Retina (tissue), 1 donor: ENCODE measurements at regions not wholly inside any gene's neighbourhood (a gene's known extent, or its start where the extent isn't known, plus 50 kb on each side); places are given as distances from the start of the nearest gene placed in this dataset.

ENCODE experiments used
- DNase-seq: peaks from one replicate; pipeline ENCODE4 v3.0.0-alpha.2; 2016

- DNase-seq, result no peak
Observed at GRCh38 chr2:118658596-118659198, 188.8 kb downstream of the EN1 start.

- no peak for DNase-seq
Observed at GRCh38 chr2:118657466-118657865, 190.0 kb downstream of the EN1 start.

GRCh38 chr2:118654945-118655344, 192.5 kb downstream of the EN1 start:
- DNase-seq, result no peak

GRCh38 chr2:118650327-118650726, 197.1 kb downstream of the EN1 start:
- no peak for DNase-seq

GRCh38 chr2:118645876-118646275, 201.6 kb downstream of the EN1 start:
- DNase-seq, result no peak

GRCh38 chr2:118644190-118644589, 203.3 kb downstream of the EN1 start:
- no peak for DNase-seq

GRCh38 chr2:118643294-118643693, 204.2 kb downstream of the EN1 start:
- DNase-seq, result no peak

DNA sequence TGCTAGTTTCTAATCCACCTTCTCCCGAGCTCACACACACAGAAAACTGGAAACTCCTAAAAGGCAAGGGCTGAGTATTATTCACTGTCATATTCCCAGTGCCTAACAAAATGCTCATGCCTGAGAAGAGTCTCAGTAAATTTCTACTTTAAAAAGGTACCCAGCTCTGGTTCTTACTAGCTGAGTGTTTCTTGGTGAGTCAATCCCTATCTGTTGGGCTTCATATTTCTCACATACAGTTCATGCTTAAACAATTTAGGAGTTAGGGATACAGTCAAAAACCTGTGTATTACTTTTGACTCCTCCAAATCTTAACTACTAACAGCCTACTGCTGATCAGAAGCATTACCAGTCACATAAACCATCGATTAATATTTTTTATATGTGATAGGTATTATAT, 204.9 kb downstream of the EN1 start:
- DNase-seq, result no peak

GRCh38 chr2:118641711-118642110, 205.7 kb downstream of the EN1 start:
- no peak for DNase-seq

DNA sequence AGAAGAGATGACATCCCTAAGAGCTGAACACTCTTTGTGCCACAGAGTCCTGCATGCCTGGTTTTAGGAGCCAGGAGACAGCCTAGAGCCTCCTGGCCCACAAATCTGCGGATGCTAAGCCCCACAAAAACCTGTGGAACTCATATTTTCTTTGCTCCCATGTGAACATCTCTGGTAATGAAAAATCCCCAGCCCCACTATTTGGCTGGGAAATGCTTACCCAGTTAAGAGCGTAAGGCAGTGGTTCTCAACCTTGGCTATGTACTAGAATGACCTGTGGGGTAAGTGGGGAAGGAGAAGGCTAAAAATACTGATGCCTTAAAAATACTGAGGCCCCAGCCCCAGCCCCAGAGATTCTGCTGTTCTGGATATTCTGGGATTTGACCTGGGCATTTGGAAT, 208.1 kb downstream of the EN1 start:
- no peak for DNase-seq

DNA sequence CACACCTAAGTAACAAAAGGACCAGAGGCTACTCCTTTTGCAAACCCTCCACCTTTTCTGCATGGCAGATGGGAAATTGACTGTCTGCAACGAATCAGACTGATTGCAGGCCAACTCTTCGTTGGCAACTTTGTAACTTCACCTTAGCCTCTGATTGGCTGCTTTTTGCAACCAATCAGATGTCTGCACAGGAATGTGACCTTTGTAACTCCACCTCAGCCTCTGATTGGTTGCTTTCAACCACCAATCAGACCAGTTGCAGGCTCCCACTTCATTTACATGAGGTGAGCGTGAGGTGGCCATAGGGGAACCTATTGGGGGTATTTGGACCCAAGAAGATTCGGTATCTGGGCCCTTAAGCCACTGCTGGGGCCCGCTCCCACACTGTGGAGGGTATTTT, 209.0 kb downstream of the EN1 start:
- DNase-seq, result no peak

DNA sequence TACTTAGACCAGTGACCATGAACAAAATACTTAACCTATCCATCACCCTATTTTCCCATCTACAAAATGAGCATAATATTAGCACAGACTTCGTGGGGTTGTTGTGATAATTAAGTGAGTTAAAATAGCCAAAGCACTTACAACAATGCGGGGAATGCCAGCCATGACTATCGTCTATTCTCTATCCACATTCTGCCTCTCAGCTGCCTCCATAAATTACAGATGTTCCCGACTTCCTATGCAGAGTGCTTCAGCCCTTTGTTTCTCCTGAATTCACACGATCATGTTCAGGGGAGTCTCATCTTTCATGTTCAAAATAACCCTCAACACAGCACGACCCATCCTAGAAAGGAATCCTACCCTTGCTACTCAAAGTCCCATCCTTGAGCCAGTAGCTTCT, 211.6 kb downstream of the EN1 start:
- DNase-seq, result no peak

DNA sequence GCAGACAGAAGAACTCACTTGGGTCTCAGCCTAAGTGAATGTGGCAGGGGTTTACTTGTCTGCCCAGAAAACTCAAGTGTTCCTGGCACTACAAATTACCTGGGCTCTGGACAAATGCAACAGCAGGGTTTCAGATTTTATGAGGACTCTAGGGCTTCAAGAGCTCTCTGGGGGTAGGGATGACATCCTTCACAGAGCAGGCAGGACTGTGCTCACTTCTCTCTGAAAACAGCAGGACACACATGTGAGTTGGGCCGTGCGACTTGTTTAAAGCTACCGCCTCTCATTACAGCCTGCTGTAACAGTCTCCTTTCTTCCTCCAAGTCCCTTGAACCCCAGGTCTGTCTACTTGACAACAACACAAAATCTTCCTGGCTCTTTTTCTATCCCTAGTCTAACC, 212.6 kb downstream of the EN1 start:
- DNase-seq, result no peak

DNA sequence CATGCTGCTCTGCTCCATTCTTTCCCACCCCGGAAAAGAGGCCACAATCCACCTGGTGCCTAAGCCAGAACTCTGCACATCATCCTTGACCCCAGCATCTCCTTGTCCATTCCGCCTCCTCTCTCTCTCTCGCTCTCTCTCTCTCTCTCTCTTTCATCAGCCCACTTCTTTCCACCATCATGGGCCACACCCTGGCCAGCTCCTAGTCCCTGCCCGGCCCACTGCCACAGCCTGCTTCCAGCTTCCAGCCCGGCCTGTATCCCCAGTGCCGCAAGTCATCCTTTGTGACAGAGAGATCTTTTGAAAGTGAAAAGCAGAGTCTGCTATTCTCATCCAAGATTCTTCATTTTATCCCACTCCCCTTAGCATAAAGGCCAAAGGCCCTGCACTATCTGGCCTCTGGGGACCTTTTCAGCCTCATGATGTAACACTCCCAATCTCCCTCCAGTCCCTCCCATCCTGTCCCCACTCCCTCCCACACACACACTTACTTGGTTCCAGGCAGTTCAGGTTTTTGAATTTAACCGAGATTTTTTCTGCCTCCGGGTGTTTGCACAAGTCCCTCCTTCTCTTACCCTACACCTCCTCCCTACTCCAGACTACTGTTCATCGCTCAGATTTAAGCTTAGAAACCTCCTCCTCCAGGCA, 214.0 kb downstream of the EN1 start:
- DNase-seq, result no peak

DNA sequence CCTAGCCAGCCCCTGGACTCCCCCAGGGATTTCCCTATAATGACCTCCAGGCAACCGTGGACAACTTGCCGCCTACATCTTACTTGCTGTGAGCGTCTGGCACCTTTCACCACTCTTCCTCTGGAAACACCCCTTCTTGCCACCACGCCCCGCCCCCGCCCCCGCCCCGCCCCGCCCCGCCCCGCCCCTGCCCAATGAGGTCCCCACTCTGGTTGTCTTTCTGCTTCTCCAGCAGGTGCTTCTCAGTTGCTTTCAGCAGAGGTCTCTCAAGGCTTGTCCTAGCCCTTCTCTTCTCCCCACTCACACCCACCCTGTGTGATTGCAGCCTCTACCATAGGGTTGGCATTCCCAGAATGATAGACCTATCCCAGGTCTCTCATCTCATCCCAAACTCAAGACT, 214.5 kb downstream of the EN1 start:
- DNase-seq, result no peak

DNA sequence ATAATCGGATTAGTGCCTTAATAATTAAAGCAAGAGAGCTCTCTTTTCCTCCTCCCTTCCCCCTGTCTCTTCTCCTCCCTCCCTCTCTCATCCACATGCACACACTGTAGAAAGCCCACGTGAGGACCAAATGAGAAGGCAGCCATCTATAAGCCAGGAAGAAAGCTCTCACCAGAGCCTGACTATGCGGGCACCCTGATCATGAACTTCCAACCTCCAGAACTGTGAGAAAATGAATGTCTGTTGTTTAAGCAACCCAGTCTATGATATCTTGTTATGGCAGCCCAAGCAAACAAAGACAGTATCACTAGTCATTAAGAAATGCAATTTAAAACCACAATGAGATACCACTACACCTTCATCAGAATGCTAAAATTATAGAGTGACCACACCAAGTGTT, 220.3 kb downstream of the EN1 start:
- DNase-seq, result no peak

DNA sequence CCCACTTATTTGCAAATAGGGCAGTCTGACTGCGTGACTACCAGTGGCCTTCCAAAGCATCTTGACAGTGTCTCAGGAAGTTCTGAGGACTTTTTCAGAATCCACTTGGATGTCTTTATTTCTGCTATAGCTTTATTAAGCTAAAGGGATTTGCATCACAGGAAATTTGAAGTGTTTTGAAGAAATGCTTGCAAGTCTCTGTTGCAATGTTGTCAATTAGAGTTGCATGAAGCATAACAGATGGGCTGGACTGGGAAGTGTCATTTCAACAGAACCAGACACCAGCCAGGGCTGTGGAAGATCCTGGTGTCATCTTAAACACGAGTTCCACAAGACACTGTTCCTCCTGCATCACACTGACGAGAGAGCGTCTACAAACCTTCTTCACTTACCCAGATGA, 224.5 kb downstream of the EN1 start:
- DNase-seq, result no peak

- DNase-seq, result no peak
Observed at GRCh38 chr2:118622108-118622507, 225.3 kb downstream of the EN1 start.

- DNase-seq, result peak; percentile 34
Observed at GRCh38 chr2:118618279-118618678, 229.2 kb downstream of the EN1 start.

GRCh38 chr2:118616432-118616831, 231.0 kb downstream of the EN1 start:
- no peak for DNase-seq

GRCh38 chr2:118614841-118615271, 232.6 kb downstream of the EN1 start:
- DNase-seq, result no peak

DNA sequence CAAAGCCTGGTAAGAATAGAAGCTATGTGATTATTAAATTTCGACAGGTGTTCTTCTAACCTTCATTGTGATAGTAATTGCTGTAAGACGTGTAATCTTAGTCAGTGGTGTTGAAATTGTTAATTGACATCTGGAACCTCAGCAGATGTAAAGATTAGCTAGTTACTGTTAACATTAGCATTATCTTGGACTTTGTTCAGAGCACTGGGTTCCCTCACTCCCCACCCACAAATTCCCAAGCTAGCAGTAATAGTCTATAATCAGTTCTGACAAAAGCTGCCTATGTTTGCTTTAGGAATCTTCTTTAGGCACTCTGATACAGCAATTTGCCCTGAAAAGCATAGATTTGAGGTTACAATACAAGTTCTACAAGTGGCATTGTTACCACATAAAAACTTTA, 233.7 kb downstream of the EN1 start:
- DNase-seq, result no peak

DNA sequence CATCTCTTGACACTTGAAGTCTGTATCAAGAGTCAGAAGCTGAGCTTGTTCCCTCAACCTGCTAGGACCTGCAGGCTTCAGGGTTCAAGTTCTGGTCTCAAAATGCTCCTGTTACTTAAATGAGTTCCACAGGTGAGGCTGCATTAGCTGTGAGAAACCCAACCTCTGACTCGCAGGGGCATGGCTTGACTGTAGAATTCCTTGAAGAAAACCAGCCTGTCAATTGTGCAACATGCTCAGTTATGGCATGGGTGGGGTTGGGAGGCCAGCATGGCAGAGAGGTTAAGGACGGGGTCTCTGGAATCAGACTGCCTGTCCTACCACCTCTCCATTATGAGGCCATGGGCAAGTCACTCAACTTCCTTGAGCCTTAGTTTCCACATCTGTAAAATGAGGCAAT, 235.8 kb downstream of the EN1 start:
- DNase-seq, result no peak

DNA sequence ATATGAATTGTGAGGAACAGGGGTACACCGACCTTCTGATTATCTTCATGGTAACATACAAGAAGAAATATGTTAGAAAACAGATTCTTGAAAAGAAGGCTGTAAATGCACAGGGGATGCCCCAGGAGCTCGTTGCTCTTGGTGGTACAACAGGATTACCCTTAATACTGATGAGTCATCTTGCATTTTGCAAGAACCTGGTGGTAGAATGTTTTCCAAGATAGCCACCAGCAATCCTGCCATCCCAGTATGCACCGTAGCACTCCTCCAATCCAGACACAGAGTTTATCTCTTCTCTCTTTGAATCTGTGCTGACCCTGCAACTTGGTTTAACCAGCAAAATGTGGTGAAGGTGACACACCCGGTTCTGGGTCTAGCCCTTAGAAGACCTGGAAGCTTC, 238.3 kb downstream of the EN1 start:
- no peak for DNase-seq

GRCh38 chr2:118607641-118608040, 239.8 kb downstream of the EN1 start:
- peak; percentile 48 for DNase-seq
